ENCODE measurements at regions not wholly inside any gene's neighbourhood (a gene's known extent, or its start where the extent isn't known, plus 50 kb on each side); places are given as distances from the start of the nearest gene placed in this dataset.

- TF ChIP-seq EZH2 (IDR thresholded peaks at IDR 0.05; ENCODE audit: borderline replicate concordance, low read depth, low read length, severe bottlenecking) (no peak), CTCF (IDR thresholded peaks at IDR 0.05; ENCODE audit: extremely low read depth in 1 of 2, insufficient read depth in 1 of 2, low read depth in 1 of 2, low read length in 2 of 2) (no peak), POLR2A (IDR thresholded peaks at IDR 0.05; ENCODE audit: low read depth, low read length) (no peak), POLR2AphosphoS5 (IDR thresholded peaks at IDR 0.05; ENCODE audit: insufficient read depth, low read depth, low read length) (no peak)
Measured at GRCh38 chr14:84750763-84751554, 779.0 kb upstream of the FLRT2 start.
